ENCODE measurements at regions not wholly inside any gene's neighbourhood (a gene's known extent, or its start where the extent isn't known, plus 50 kb on each side); places are given as distances from the start of the nearest gene placed in this dataset.

DNA sequence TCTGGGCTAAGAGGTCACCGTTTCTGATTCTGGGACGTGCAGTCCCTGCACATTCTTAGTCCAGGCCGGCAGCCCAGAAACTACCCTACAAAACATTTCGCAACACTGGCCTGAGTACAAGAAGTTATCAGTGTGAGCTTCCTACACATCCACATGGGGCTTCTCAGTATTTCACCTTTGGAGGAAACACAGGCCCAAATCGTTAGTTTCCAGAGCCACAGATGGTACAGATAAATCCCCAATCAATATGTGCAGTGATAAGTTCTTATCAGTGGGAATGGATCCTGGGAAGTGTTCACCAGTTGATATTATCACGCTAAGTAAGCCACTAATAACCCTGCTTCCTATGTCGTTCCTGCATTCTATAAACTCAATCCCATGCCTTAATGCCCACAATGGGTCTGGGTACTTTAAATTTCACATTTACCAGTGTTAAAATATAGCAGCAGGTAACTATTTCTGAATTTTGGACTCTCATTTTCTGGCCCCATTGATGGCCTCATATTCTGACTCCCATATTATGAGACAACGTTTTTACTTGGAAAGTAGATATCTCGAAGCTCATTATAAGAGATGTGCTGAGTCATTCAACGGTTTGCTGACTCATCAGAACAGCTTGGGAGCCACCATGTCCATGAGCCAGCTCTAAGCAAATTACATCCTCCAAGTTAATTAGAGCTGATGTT lies 370.2 kb upstream of the MAF start:
- no peaks in the 10 kb centered on the region for H3K9me3 ChIP-seq (ENCODE audit: control insufficient read depth in 2 of 2, low read length in 2 of 2)
- no peaks in the 10 kb centered on the region for H3K36me3 ChIP-seq (ENCODE audit: control insufficient read depth in 2 of 2, insufficient read depth in 2 of 2, low read length in 2 of 2)
- H3K9ac ChIP-seq (ENCODE audit: low read depth in 1 of 2, low read length in 2 of 2): no peak overlapping the region
- H3K4me3 ChIP-seq (ENCODE audit: low read length in 2 of 2): no peak overlapping the region
- H3K4me1 ChIP-seq (ENCODE audit: control insufficient read depth in 2 of 2, insufficient read depth in 2 of 2, low read length in 2 of 2): no peaks in the 10 kb centered on the region
- no peak overlapping the region for H3K27ac ChIP-seq (ENCODE audit: low read depth in 2 of 2, low read length in 2 of 2)
- no peaks in the 10 kb centered on the region for H3K27me3 ChIP-seq (ENCODE audit: control insufficient read depth in 2 of 2, insufficient read depth in 2 of 2, low read length in 2 of 2)

DNA sequence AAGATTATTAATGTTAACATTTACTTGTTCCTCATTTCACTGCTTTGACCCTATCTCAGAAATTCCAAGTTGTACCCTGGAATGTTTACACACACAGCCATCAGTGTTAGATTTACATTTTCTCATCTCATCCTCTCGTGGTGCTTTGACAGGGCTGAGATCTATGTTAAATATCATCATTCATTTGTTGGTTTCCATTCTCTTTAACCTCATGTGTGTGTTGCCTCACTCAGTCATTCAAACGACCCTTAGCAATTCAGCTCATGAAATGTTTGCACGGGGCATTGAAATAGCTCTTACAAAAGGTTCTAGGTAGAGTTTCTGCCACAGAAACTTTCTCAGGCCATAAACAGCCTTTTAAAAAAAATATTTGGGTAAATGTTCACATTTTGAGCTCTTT lies 369.6 kb upstream of the MAF start:
- Histone ChIP-seq H3K36me3 (ENCODE audit: control insufficient read depth in 2 of 2, insufficient read depth in 2 of 2, low read length in 2 of 2) (no peaks in the 10 kb centered on the region), H3K4me1 (ENCODE audit: control insufficient read depth in 2 of 2, insufficient read depth in 2 of 2, low read length in 2 of 2) (no peaks in the 10 kb centered on the region), H3K9ac (ENCODE audit: low read depth in 1 of 2, low read length in 2 of 2) (no peak overlapping the region), H3K27ac (ENCODE audit: low read depth in 2 of 2, low read length in 2 of 2) (no peak overlapping the region), H3K27me3 (ENCODE audit: control insufficient read depth in 2 of 2, insufficient read depth in 2 of 2, low read length in 2 of 2) (no peaks in the 10 kb centered on the region), H3K4me3 (ENCODE audit: low read length in 2 of 2) (no peak overlapping the region), H3K9me3 (ENCODE audit: control insufficient read depth in 2 of 2, low read length in 2 of 2) (no peaks in the 10 kb centered on the region)

DNA sequence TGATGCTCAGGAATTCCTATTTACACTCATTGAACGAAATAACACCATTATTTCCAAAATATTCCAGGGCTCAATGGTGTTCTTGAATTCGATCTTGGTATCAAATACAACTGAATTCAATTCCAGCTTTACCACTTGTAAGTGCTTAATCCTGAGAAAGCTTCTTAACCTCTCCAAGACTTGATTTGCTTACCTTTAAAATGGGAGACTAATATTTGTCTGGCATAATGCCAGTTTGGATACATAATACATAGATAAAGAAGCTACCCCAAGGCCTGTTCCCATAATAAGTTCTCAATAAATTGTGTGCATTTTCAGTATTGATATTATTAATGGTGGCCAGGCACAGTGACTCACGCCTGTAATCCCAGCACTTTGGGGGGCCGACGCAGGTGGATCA lies 368.9 kb upstream of the MAF start:
- Histone ChIP-seq H3K4me1 (ENCODE audit: control insufficient read depth in 2 of 2, insufficient read depth in 2 of 2, low read length in 2 of 2) (no peaks in the 10 kb centered on the region), H3K27me3 (ENCODE audit: control insufficient read depth in 2 of 2, insufficient read depth in 2 of 2, low read length in 2 of 2) (no peaks in the 10 kb centered on the region), H3K9me3 (ENCODE audit: control insufficient read depth in 2 of 2, low read length in 2 of 2) (no peaks in the 10 kb centered on the region), H3K4me3 (ENCODE audit: low read length in 2 of 2) (no peak overlapping the region), H3K36me3 (ENCODE audit: control insufficient read depth in 2 of 2, insufficient read depth in 2 of 2, low read length in 2 of 2) (no peaks in the 10 kb centered on the region), H3K27ac (ENCODE audit: low read depth in 2 of 2, low read length in 2 of 2) (no peak overlapping the region), H3K9ac (ENCODE audit: low read depth in 1 of 2, low read length in 2 of 2) (no peak overlapping the region)

DNA sequence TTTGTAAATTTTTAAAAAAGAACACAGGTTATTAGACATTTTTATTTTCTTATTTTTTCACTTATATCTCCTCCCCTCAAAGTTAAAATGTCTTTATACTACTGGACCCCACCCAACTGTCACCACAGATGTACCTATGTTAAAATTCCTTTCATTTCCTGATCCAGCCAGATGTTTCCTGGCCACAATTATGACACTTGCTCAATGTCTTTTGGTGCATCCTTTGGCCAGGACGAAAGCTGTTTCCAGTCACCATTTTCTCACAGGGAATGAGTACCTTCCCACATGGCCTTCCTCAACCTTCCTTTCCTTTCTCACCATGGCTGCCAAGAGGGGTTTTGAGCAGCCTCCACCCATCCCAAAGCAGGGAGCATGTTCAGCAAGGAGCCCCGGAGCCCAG lies 365.7 kb upstream of the MAF start:
- H3K9ac ChIP-seq (ENCODE audit: low read depth in 1 of 2, low read length in 2 of 2): no peak overlapping the region
- H3K9me3 ChIP-seq (ENCODE audit: control insufficient read depth in 2 of 2, low read length in 2 of 2): no peaks in the 10 kb centered on the region
- no peaks in the 10 kb centered on the region for H3K36me3 ChIP-seq (ENCODE audit: control insufficient read depth in 2 of 2, insufficient read depth in 2 of 2, low read length in 2 of 2)
- H3K4me1 ChIP-seq (ENCODE audit: control insufficient read depth in 2 of 2, insufficient read depth in 2 of 2, low read length in 2 of 2): no peaks in the 10 kb centered on the region
- no peaks in the 10 kb centered on the region for H3K27me3 ChIP-seq (ENCODE audit: control insufficient read depth in 2 of 2, insufficient read depth in 2 of 2, low read length in 2 of 2)
- no peak overlapping the region for H3K27ac ChIP-seq (ENCODE audit: low read depth in 2 of 2, low read length in 2 of 2)
- H3K4me3 ChIP-seq (ENCODE audit: low read length in 2 of 2): no peak overlapping the region

DNA sequence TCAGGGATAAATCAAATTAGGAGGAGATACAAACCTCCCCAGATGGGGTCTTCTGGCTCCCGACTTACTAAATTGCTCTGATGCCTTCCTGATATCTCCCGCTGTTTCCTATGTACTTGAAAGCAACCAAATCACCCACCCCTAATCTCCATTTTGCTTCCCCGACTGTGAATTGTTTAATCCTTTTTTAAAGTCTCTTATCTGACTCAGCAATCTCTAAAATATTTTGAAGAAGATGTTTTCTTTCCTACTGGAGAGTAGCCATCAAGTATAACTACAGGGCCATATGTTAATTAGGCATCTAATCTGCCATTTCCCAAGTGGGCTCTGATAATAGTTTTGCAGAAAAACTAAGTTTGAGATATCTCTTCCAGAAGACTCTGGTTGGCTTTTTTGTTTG lies 365.2 kb upstream of the MAF start:
- Histone ChIP-seq H3K27me3 (ENCODE audit: control insufficient read depth in 2 of 2, insufficient read depth in 2 of 2, low read length in 2 of 2) (no peaks in the 10 kb centered on the region), H3K9me3 (ENCODE audit: control insufficient read depth in 2 of 2, low read length in 2 of 2) (no peaks in the 10 kb centered on the region), H3K27ac (ENCODE audit: low read depth in 2 of 2, low read length in 2 of 2) (no peak overlapping the region), H3K4me3 (ENCODE audit: low read length in 2 of 2) (no peak overlapping the region), H3K4me1 (ENCODE audit: control insufficient read depth in 2 of 2, insufficient read depth in 2 of 2, low read length in 2 of 2) (no peaks in the 10 kb centered on the region), H3K9ac (ENCODE audit: low read depth in 1 of 2, low read length in 2 of 2) (no peak overlapping the region), H3K36me3 (ENCODE audit: control insufficient read depth in 2 of 2, insufficient read depth in 2 of 2, low read length in 2 of 2) (no peaks in the 10 kb centered on the region)

DNA sequence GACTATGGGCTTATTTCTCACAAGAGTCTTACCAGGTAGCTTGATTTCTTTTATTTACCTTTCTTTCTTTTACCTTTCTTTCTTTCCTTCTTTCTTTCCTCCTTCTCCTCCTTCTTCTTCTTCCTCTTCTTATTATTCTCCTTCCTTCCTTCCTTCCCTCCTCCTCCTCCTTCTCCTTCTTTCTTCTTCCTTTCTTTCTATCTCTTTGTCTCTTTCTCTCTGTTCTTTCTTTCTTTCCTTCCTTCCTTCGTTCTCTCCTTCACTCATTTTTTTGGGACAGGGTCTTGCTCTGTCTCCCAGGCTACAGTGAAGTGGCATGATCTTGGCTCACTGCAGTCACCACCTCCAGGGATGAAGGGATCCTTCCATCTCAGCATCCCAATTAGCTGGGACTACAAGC lies 363.6 kb upstream of the MAF start:
- no peaks in the 10 kb centered on the region for H3K27me3 ChIP-seq (ENCODE audit: control insufficient read depth in 2 of 2, insufficient read depth in 2 of 2, low read length in 2 of 2)
- H3K4me1 ChIP-seq (ENCODE audit: control insufficient read depth in 2 of 2, insufficient read depth in 2 of 2, low read length in 2 of 2): no peaks in the 10 kb centered on the region
- H3K9ac ChIP-seq (ENCODE audit: low read depth in 1 of 2, low read length in 2 of 2): no peak overlapping the region
- no peak overlapping the region for H3K4me3 ChIP-seq (ENCODE audit: low read length in 2 of 2)
- H3K9me3 ChIP-seq (ENCODE audit: control insufficient read depth in 2 of 2, low read length in 2 of 2): no peaks in the 10 kb centered on the region
- no peaks in the 10 kb centered on the region for H3K36me3 ChIP-seq (ENCODE audit: control insufficient read depth in 2 of 2, insufficient read depth in 2 of 2, low read length in 2 of 2)
- H3K27ac ChIP-seq (ENCODE audit: low read depth in 2 of 2, low read length in 2 of 2): no peak overlapping the region

DNA sequence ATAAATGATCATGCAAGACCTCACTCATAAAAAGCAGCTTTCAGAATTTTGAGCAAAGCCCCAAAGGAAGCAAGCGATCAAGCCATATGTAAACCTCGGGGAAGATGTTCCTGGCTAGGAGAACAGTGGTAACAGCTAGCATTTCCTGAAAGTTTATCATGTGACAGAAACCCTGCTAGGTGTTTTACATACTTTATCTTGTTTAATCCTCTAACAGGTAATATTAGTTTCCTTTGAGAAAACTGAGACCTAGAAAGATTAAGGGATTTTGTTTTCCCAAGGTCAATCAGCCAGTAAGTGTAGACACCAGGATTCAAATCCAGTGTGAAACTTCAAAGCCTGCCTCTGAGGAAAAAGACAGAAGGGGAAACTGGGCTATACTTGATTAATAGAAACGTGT lies 362.4 kb upstream of the MAF start:
- Histone ChIP-seq H3K9ac (ENCODE audit: low read depth in 1 of 2, low read length in 2 of 2) (no peak overlapping the region), H3K4me1 (ENCODE audit: control insufficient read depth in 2 of 2, insufficient read depth in 2 of 2, low read length in 2 of 2) (no peaks in the 10 kb centered on the region), H3K4me3 (ENCODE audit: low read length in 2 of 2) (no peak overlapping the region), H3K9me3 (ENCODE audit: control insufficient read depth in 2 of 2, low read length in 2 of 2) (no peaks in the 10 kb centered on the region), H3K36me3 (ENCODE audit: control insufficient read depth in 2 of 2, insufficient read depth in 2 of 2, low read length in 2 of 2) (no peaks in the 10 kb centered on the region), H3K27ac (ENCODE audit: low read depth in 2 of 2, low read length in 2 of 2) (no peak overlapping the region), H3K27me3 (ENCODE audit: control insufficient read depth in 2 of 2, insufficient read depth in 2 of 2, low read length in 2 of 2) (no peaks in the 10 kb centered on the region)

DNA sequence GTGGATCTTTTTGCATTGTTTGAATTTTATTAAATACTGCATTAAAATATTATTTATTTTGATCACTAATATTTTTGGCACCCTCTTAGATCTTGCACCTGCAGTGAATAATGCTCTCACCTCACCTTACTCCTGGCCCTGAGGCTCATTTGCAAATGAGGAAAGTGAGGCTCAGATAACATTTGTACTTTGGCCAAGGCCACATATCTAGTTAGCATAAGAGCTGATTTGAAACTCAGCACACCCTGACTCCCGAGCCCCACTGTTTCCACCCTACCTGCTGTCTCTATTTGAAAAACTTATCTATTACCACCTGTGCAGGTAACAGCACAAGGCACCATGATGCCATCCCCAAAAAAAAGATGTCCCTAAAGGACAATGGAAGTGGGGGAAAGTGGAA lies 358.7 kb upstream of the MAF start:
- Histone ChIP-seq H3K9me3 (ENCODE audit: control insufficient read depth in 2 of 2, low read length in 2 of 2) (no peaks in the 10 kb centered on the region), H3K4me3 (ENCODE audit: low read length in 2 of 2) (no peak overlapping the region), H3K4me1 (ENCODE audit: control insufficient read depth in 2 of 2, insufficient read depth in 2 of 2, low read length in 2 of 2) (no peaks in the 10 kb centered on the region), H3K36me3 (ENCODE audit: control insufficient read depth in 2 of 2, insufficient read depth in 2 of 2, low read length in 2 of 2) (no peaks in the 10 kb centered on the region), H3K27ac (ENCODE audit: low read depth in 2 of 2, low read length in 2 of 2) (no peak overlapping the region), H3K27me3 (ENCODE audit: control insufficient read depth in 2 of 2, insufficient read depth in 2 of 2, low read length in 2 of 2) (no peaks in the 10 kb centered on the region), H3K9ac (ENCODE audit: low read depth in 1 of 2, low read length in 2 of 2) (no peak overlapping the region)

DNA sequence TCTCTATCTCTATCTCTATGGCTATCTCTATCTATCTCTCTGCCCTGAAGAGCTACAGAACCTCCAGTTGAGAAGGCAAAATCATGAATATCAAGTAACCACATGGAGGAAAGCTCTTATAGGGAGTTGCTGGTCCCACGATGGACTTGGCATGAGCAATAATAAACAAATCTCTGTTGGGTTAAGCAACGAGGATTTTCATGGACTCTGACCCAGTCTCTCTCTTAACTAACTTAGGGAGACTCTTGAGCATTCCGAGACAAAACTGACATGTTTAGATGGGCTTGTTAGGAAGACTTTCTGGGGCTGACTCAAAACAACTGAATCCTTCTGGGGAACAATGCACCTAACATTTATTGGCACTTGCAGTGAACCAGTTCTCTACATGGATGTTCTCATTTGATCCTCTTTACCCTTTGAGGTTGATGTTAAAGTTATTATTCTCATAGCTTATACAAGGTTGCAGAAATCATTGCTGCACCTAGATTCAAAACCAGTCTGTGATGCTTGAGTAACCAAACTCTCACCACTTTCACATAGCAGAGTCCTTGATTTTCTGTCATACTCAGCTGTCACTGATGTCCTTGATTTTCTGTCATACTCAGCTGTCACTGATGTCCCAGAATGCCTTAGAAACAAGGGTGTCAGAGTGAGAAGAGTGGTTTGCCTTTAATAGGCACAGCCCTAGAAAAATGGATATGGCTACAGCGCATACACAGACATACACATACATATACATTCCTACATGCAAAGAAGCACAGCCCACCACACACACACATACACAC lies 354.6 kb upstream of the MAF start:
- no peak overlapping the region for H3K9ac ChIP-seq (ENCODE audit: low read depth in 1 of 2, low read length in 2 of 2)
- H3K27me3 ChIP-seq (ENCODE audit: control insufficient read depth in 2 of 2, insufficient read depth in 2 of 2, low read length in 2 of 2): no peaks in the 10 kb centered on the region
- H3K27ac ChIP-seq (ENCODE audit: low read depth in 2 of 2, low read length in 2 of 2): no peak overlapping the region
- no peaks in the 10 kb centered on the region for H3K4me1 ChIP-seq (ENCODE audit: control insufficient read depth in 2 of 2, insufficient read depth in 2 of 2, low read length in 2 of 2)
- no peaks in the 10 kb centered on the region for H3K9me3 ChIP-seq (ENCODE audit: control insufficient read depth in 2 of 2, low read length in 2 of 2)
- no peaks in the 10 kb centered on the region for H3K36me3 ChIP-seq (ENCODE audit: control insufficient read depth in 2 of 2, insufficient read depth in 2 of 2, low read length in 2 of 2)
- no peak overlapping the region for H3K4me3 ChIP-seq (ENCODE audit: low read length in 2 of 2)

DNA sequence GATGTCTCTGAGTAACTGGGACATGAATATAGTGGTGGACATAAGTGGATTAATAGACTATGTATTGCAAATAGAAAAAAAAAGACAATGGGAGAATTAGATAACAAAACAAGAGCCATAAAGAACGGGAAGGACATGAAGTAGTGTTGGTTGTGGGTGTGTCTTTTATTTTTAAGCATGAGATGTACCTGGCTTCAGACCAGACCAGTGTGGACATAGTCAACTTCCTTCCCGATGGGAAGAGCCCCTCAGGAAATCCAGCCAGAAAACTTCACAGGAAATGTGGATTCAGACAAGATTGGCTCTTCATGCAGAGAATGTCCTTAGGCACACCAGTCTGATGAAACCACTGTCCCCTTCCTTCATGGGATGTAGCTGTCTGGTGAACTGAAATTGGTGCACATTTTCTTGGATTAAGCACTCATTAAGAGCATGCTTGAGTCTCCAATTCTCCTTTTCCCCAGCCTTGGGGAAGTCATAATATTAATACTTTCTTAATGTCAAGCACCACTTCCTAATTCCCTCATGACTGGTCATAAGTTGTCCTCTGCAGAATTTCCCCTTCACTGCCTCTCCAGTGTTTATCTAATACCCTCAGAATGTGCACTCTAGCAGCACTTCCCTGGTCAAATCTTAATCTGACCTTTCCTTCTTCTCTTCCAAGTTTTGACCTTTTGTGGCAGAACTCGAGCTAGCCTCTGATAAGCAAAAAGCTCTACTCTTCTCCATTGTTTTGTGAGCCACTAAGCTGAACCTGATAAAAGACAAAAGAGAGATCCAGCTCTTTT lies 350.6 kb upstream of the MAF start:
- Histone ChIP-seq H3K9ac (ENCODE audit: low read depth in 1 of 2, low read length in 2 of 2) (no peak overlapping the region), H3K27me3 (ENCODE audit: control insufficient read depth in 2 of 2, insufficient read depth in 2 of 2, low read length in 2 of 2) (no peaks in the 10 kb centered on the region), H3K9me3 (ENCODE audit: control insufficient read depth in 2 of 2, low read length in 2 of 2) (no peaks in the 10 kb centered on the region), H3K4me1 (ENCODE audit: control insufficient read depth in 2 of 2, insufficient read depth in 2 of 2, low read length in 2 of 2) (no peaks in the 10 kb centered on the region), H3K36me3 (ENCODE audit: control insufficient read depth in 2 of 2, insufficient read depth in 2 of 2, low read length in 2 of 2) (no peaks in the 10 kb centered on the region), H3K4me3 (ENCODE audit: low read length in 2 of 2) (no peak overlapping the region), H3K27ac (ENCODE audit: low read depth in 2 of 2, low read length in 2 of 2) (no peak overlapping the region)

Data from mucosa of rectum (tissue), 2 donors.